Glomerular endothelial cell (primary cell): ENCODE measurements at regions not wholly inside any gene's neighbourhood (a gene's known extent, or its start where the extent isn't known, plus 50 kb on each side); places are given as distances from the start of the nearest gene placed in this dataset.
"Not testable (repeated sequence)": the region's sequence is repeated elsewhere in the genome, so short reads cannot be mapped to it uniquely, and the experiment has no call there.

Experiments used
- DNase-seq: peaks from one replicate; pipeline ENCODE4 v3.0.0-alpha.2; 2011; ENCODE audit warnings: low read depth, low spot score; ENCODE audit errors: extremely low read depth

DNA sequence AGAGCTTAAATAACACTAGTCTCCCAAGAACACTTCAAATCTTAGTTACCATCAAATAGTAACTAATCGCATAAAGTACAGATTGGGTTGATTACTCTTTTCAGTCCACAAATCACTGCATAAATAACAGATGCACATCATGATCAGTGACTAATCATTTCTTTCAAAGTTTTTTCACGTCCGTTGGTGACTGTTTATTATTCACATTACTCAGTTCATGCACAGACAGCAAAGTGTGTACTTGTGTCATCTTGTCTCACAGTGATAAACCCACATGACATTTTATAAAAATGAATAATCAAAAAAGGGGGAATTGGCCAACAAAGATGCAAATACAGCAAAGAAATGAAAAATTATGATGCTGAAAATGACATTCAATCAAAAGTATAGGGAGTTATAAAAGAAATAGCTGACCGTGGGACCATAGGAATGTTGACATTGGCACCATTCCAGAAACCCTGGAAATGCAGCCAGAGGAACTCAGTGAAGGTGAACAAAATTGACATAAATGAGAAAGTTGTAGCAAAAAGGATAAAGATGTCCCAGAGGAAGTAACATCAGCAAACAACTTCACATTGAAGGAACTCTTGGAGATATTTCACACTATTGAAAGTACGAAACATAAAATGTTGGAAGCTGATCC lies 161.5 kb downstream of the SOX3 start:
- DNase-seq, result no peak

DNA sequence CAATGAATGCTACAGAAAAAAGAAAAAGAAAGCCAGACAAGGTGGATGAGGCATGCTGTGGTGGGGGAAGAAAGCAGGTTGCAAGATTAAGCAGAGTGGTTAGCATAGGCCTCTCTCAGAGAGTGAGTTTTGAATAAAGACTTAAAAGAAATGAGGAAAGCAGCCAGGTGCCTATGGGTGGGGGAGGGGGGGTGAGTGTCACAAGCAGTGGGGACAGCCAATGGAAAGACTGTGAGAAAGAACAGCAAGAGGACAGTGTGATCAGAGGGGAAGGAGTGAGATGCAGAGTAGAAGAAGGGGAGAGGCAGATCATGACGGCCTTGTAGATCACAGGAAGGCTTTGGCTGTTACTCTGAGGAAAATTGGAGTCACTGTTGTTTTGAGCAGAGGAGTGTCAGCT lies 162.5 kb downstream of the SOX3 start:
- DNase-seq, result no peak

DNA sequence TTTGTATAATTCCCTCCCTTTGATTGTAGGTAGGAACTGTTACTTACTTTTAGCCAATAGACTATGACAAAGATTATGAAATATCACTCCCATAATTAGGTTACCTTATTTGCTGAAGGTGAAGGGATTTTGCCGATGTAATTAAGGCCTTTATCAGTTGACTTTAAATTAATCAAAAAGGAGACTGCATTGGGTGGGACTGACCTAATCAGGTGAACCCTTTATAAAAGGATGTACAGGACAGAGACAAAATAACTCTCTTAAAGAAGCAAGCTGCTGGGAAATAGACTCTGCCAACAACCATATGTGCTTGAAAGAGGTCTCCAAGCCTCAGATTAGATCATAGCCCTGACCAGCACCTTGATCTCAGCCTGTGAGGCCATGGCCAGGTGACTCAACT lies 167.6 kb downstream of the SOX3 start:
- DNase-seq, result no peak

DNA sequence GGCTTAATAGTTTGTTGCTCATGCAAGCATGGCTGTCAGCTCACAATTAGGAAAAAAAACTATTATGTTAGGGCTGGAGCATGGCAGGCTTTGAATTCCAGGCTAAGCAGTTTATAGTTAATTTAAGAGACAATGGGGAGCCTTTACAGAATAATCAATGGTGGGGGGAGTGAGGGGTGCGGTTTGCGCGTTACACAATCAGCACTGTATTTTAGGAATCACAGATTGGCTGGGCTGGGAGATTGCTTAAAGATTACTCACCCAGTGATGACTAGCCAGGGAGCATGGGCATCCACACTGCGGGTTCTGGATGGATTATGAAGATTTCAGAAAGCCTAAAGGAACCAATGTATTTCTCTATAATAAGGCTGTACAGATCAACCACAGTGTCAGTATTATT lies 186.6 kb downstream of the SOX3 start:
- no peak for DNase-seq

DNA sequence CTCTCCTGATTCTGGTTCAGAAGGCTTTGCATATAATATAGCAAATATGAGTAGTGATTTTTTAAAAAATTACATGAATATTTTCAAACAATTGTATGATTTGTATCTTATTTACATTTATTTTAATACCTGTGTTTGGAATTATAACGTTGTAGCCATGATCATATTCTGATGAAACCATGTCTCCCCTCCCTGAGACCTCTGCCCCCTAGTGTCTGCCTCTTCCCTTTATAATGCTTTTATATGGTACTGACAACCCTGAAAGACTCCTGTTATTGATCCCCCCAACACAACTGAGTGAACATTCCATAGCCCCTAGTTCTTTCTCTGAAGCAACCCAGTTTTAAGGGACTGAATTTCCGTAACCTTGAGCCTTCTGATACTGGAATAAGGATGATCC lies 187.4 kb downstream of the SOX3 start:
- no peak for DNase-seq

DNA sequence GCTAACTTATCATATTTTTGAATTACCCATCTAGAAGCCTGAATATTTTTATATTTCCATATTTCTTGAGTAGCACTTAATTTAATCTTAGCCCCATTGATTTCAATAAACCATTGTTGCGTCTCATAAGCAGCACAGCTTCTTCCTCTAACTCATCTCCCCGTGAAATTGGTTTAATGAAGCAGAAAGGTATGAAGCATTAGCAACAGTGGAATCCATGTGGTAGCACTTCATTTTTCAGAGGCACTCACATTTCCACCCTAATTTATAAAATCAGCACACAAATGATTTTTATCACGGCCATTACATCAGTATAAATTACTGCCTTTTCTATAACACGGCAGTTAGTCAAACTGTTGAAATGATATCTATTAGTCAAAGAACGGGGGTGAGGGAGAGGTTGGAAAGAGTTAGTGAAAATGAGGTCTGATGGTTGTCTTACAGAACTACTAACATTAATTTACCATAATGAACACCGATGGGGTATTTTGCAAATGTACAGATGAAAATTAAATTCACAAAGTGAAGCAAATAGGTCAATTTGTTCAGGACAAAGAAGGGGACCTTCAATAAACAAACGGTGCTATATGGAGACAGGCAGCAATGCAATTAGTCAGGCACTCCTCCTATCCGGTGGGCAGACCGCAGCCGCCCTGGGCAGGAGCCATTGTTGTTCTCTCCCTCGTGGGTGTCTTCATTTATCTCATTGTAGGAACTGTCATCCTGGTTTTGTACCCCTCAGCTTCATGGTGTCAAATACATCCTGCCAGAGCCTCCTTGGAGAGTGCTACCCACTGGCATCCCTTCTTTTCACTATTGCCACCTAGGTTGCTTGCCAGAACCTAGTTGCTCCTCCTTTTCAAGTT lies 205.7 kb downstream of the SOX3 start:
- no peak for DNase-seq

DNA sequence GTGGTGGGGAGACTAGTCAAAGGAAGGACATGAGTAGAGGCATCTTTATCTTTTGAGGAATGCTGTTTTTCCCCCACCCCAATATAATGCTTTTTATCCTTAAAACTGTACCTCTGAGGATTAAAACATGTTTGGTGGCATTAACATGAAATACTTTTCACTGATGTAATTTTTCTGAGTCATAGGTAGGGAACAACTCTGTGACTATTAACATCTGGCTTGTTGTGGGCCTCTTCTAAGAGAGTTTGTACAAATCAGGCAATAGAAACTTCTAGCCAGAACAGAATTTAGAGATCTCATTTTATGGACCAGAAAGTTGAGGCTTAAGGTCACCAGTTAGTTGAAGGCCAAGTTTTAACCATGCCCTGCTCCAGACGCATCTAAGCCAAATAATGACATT lies 207.6 kb downstream of the SOX3 start:
- DNase-seq, result no peak

DNA sequence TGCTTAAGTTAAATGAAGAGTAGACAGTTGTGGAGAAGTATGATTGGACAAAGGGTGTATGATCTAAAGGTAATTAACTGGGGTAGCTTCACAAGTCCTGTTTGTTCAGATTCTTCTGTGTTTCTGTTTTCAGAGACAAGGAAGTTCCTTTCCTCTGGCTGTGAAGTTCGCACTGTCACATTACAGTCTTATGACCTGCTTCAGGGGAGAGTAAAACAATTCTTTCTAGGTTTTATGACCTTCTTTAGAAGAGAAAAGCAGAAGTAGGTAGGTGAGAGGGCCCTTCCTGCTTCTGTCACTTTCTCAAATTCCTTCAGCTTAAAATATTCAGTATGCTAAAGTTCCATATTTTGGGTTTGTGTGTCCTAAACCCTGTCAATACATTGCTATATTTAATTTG lies 211.9 kb downstream of the SOX3 start:
- DNase-seq, result no peak

DNA sequence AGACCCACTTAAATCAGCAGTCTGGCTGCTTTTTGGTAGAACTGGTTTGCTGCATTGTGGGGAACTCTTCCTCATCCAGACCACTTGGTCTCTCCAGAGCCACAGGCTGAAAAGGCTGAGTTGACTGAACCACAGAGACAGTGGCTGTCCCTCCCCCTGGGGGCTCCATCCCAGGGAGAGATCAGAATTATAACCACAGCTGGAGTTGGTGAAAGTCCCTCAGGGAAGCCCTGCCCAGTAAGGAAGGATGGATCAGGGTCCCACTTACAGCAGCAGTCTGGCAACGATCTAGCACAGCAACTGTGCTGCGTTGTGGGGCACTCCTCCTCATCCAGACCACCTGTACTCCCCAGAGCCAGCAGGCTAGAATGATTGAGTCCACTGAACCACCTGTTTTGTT lies 212.7 kb downstream of the SOX3 start:
- DNase-seq, result no peak

DNA sequence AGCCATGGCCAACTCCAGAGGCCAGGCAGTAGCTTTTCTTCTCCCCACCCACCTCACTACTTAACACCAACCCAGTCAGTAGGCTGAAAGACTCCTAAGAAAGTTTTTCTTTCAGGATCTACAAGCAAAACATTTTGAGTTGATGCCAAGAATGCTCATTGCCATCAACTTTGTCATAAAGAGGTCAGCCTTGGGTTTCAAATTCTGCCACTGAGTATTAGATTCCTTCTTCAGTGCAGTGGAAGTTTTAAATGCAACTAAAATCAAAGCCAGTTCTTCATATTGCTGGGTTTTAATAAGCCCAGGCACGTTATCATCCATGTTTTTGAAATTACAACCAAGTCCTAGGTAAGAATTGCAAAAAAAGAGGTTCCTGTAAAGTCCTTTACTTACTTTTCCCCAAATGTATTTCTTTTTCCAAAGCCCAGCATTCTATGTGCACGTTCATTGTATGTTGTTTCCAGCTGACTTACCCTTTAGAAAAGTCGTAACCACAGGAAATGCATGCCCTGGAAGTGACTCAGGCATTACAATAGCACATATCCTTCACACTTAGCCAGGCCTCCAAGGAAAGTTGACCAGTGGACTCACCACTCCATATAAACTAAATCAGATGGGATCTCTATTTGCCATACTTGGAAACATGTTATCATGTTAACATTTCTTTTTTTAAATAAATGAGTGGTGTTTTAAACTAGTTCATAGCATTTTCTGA lies 229.9 kb downstream of the SOX3 start:
- no peak for DNase-seq

DNA sequence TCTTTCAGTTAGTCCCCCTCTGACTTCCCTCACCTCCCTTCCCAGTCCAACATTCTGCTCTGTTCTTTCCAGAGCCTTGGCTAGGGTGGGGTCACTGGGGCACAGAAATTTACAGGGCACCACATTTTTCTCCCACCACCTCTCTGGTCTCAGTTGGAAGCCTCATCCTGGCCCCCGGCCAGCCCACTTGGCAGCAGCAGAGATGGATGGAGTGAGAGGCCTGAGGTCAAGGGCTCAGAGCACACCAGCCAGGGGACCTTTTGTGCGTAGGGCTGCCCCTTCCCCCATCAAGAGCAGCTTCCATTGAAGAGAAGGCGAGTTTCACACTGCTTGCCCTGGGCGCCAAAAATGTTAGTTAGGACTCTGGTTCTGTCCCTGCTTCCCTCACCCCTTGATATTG lies 230.9 kb downstream of the SOX3 start:
- DNase-seq, result no peak

DNA sequence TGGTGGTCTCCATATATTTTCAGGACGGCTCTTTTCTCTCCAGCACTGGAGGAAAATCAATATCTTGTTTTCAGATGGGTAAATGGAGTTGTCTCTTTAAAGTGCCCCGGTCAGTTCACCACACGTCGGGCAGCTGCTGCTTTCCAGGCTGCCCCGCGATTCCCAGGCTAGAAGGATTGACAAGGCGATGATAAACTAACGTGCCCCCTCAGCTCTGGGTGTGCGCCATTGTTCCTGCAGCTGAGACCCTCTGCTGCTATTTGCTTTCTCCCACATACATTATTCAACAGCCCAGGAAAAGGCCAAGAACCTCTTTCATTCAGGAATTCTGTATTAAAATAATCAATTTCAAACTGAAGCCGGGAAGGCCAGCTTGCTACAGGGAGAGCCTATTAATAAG lies 254.5 kb downstream of the SOX3 start:
- DNase-seq, result no peak

DNA sequence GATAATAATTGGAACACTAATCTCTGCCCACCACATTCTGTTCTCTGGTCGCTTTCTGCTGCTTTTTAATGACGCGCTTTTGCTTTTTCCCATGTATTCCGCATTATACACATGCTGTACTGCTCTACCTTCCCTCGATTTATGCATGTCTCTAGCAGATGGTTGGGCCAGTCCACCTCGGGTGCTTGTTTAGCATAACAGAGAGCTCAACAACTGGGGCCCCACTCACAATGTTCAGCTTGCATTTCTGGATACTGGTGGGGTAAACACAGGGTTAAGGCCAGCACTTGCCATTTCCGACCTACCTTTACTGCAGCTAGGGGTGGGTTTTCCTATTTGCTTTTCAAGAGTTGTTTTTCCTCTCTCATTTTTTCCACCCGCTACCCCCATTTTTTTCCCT lies 255.8 kb downstream of the SOX3 start:
- no peak for DNase-seq

DNA sequence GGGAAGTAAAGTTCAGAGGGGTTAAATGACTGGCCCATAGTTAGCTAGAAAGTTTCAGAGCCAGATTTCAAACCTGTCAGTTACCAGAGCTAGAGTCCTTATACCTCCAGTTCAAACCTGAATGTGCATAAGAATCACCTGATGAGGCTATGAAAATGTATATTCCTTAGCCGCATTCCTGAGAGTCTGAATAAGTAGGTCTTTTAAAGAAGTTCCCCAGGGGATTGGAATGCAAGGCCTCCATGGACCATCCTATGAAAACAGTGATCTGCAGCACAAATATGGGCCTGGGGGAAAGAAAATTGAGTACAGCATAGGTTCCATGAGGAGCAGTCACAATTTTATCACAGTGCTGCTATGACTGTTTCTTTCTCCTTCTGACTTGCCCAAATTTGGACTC lies 263.9 kb upstream of the CXorf66 start:
- DNase-seq, result no peak

DNA sequence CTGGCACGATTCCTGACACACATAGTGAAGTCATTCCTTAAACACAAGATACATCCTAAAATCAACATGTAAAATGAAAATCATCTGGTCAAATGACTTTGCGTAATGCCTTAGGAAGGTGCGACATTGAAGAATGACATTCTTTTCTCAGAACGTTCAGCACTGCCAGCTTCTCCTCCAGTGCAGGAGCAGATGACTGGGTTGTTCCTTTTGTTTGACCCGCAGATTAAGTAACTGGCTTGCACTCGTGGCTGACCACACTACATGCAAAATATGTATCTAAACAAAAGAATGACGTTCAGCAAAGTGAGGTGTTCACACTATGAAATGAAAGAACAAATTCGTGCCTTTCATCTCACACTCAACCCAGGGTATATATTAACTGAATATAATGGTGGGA lies 260.7 kb upstream of the CXorf66 start:
- not testable (repeated sequence) for DNase-seq

DNA sequence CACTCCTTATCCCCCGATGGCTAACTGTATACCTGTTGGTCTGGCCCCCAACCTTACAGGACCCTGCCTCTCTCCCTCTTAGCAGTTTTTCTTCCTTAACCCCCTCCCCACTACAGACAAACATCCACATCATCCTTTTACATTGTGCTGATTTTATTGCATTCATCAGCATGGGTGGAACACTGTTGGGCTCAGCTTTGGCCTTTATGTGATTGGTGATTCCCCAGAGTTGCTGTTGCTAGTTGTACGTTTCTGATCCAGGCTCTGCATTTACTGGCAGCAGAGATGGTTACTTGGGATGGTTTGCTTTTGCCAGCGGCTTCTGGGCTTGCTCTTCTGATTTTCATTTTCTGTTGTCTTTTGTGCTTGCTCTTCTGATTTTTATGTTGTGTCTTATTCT lies 250.6 kb upstream of the CXorf66 start:
- DNase-seq, result not testable (repeated sequence)

DNA sequence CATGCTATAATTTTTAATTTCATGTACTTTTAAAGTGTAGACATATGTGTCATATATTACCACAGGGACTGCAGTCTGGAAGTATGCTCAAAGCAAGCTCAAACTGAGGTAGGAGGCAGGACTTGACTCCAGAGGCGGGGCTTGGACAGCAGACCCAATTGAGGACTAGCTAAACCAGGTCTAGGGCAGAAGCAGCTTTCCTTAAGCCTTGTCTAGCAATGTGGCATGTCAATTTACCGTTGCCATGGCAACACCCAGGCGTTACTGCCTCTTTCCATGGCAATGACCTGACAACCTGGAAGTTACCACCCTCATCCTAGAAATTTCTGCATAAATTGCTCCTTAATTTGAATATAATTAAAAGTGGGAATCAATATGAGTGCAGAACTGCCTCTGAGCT lies 249.2 kb upstream of the CXorf66 start:
- not testable (repeated sequence) for DNase-seq

DNA sequence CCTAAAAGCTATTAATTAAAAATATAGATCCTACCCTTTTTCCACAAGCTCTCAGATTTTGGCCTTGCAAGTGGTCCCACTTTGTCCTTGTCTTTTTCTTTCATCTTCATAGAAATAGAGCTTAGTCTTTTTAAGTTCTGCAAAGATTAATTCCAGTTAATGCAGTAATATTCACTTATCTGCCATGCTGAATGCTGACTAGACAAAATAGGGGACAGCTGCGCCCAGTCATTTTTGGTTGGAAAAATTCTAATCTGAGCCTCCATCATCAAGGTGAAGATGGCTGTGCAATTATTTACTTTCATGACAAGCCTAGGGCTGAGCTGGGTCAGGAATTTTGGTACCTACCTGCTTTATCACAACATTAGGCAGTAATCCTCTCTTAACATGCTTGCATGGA lies 241.3 kb upstream of the CXorf66 start:
- no peak for DNase-seq

DNA sequence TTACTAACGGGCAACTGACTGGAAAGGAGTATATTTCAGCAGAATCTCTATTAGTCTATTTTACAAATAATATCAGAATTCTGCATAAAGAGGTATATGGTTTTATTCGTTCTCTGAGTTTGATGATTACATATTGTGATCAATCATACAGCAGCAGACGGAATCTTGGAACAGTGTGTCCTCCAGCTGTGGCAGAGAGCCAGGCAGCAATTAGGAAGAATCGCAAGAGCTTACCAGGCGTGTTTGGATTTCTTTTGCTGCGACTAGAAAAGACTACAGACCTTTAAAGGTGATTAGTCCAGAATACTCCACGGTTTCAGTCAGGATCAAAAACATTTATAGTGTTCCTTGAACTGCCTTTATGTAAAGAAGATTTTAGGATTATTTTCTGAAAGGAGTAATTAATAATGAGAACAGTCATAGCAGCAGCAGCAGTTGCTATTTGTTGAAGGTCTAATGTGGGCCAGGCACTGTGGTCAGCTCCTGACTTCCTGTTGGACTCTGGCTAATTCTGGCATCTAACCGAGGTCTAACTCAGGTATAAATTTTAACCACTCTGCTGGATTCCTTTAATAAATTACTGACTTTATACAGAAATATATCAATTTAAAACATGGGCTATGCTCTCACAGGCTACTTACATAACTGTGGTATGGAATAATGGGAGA lies 225.3 kb upstream of the CXorf66 start:
- DNase-seq, result no peak

DNA sequence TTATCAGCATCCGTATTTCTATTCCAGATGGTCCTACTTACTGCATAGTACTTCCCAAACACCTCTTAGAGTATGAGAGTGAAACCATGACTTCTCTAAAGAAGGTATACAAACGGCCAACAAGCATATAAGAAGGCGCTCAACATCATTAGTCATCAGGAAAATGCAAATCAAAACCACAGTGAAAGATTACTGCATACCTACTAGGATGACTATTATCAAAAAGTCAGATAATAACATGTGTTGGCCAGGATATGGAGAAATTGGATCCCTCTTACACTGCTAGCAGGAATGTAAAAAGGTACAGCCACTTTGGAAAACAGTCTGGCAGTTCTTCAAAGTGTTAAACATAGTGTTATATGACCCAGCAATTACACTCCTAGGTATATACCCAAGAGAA lies 215.3 kb upstream of the CXorf66 start:
- no peak for DNase-seq

DNA sequence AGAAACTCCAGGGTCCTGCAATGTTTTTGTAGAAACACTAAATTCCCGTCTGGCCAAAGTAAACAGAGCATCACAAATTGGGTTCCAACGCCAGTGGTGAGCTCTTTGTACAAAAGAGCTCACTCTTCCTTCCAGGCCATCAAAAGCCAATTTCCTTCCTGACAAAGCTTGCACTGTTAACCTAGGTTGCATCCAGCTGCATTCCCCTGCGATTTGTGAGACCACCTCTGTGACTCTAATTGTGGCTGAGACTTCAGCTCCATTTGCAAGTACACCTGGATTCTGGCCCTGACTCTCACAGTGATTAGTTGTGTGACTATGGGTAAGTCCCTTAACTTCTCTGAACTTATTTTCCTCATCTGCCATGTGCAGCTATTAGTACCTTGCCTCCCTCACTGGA lies 212.5 kb upstream of the CXorf66 start:
- no peak for DNase-seq
